Calu3 (cell line): ENCODE measurements at regions not wholly inside any gene's neighbourhood (a gene's known extent, or its start where the extent isn't known, plus 50 kb on each side); places are given as distances from the start of the nearest gene placed in this dataset.

Experiments used
- BruUV-seq: library from RNA; stranded (reverse); fragments of 400-500 nt; replicated peaks from 2 replicates; lab custom pipeline; 2021; lab: Mats Ljungman, UMichigan
- CTCF ChIA-PET: fragments of 300-600 bp; sonication (Branson Sonifier 250); formaldehyde crosslinking; loops from one replicate; lab custom pipeline; 2022; ENCODE audit warnings: antibody characterized with exemption; lab: Charles Lee
- DNase-seq: peaks from one replicate; pipeline ENCODE4 v3.0.0; 2022
- H3K27ac Mint-ChIP-seq: one replicate; pipeline ENCODE4 v1.8.0; 2022; ENCODE audit warnings: mixed read lengths; ENCODE audit not compliant: unreplicated experiment
- H3K27me3 Mint-ChIP-seq: one replicate; pipeline ENCODE4 v1.8.0; 2022; ENCODE audit warnings: mixed read lengths; ENCODE audit not compliant: unreplicated experiment
- H3K36me3 Mint-ChIP-seq: one replicate; pipeline ENCODE4 v1.8.0; 2022; ENCODE audit warnings: mild to moderate bottlenecking, moderate library complexity, mixed read lengths; ENCODE audit not compliant: insufficient read depth, unreplicated experiment
- H3K4me1 Mint-ChIP-seq: one replicate; pipeline ENCODE4 v1.8.0; 2022; ENCODE audit warnings: mild to moderate bottlenecking, low read depth, mixed read lengths; ENCODE audit not compliant: unreplicated experiment
- H3K4me3 Mint-ChIP-seq: one replicate; pipeline ENCODE4 v1.8.0; 2022; ENCODE audit warnings: mild to moderate bottlenecking, low read depth, moderate library complexity, mixed read lengths; ENCODE audit not compliant: unreplicated experiment
- H3K9me3 Mint-ChIP-seq: one replicate; pipeline ENCODE4 v1.8.0; 2022; ENCODE audit warnings: low read depth, mixed read lengths; ENCODE audit not compliant: unreplicated experiment
- intact Hi-C: fragments of 100-400 bp; cut with micrococcal nuclease; formaldehyde crosslinking; loops from one replicate; pipeline ENCODE4 v1.10.0; 2022; ENCODE audit not compliant: unreplicated experiment
- TF ChIP-seq, protein P1 (sequence below): fragments of 200-600 bp; IDR thresholded peaks from one replicate; pipeline ENCODE4 v1.8.0; 2022; ENCODE audit warnings: antibody characterized with exemption; ENCODE audit not compliant: unreplicated experiment

DNA sequence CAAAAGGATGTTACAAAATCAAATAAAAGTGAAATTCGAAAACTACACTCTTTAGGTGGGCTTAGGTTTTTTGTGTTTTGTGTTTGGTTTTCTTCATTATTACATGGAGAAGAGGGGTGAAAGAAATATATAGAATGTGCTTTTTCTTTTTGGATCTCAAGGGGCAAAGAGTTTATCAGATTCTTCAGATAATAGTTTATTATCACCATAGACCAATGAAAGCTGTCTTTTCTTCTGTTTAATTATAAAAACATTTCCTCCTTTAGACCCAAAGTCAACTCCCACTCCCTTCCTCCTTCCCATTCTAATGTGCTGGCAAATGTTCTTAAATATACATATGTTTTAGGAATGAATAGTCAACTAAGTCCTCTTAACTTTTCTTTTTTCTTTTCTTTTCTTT is 167.6 kb downstream of the AKR1D1 start:
- H3K27ac Mint-ChIP-seq, result no peak overlapping the region

GRCh38 chr7:138244606-138245005 is 168.3 kb downstream of the AKR1D1 start:
- H3K4me1 Mint-ChIP-seq, result no peaks in the 10 kb centered on the region
- DNase-seq, result no peak
- CTCF ChIA-PET, result no interaction called here
- H3K36me3 Mint-ChIP-seq, result no peaks in the 10 kb centered on the region
- TF ChIP-seq, protein P1, sequence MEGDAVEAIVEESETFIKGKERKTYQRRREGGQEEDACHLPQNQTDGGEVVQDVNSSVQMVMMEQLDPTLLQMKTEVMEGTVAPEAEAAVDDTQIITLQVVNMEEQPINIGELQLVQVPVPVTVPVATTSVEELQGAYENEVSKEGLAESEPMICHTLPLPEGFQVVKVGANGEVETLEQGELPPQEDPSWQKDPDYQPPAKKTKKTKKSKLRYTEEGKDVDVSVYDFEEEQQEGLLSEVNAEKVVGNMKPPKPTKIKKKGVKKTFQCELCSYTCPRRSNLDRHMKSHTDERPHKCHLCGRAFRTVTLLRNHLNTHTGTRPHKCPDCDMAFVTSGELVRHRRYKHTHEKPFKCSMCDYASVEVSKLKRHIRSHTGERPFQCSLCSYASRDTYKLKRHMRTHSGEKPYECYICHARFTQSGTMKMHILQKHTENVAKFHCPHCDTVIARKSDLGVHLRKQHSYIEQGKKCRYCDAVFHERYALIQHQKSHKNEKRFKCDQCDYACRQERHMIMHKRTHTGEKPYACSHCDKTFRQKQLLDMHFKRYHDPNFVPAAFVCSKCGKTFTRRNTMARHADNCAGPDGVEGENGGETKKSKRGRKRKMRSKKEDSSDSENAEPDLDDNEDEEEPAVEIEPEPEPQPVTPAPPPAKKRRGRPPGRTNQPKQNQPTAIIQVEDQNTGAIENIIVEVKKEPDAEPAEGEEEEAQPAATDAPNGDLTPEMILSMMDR, result no peak
- no peak overlapping the region for H3K4me3 Mint-ChIP-seq
- no peaks in the 10 kb centered on the region for H3K27me3 Mint-ChIP-seq
- peak overlapping the region; percentile 7 for H3K27ac Mint-ChIP-seq
- peaks cover 9% of the 10 kb centered on the region for H3K9me3 Mint-ChIP-seq
- intact Hi-C loops, result no loop called here
- BruUV-seq, result no TSS peak

More for the DNA sequence above, 167.6 kb downstream of the AKR1D1 start:
- TF ChIP-seq, protein P1, result no peak
- no peak for DNase-seq
- H3K27me3 Mint-ChIP-seq, result no peaks in the 10 kb centered on the region
- H3K4me1 Mint-ChIP-seq, result no peaks in the 10 kb centered on the region
- CTCF ChIA-PET, result no interaction called here
- no TSS peak for BruUV-seq
- no peaks in the 10 kb centered on the region for H3K36me3 Mint-ChIP-seq
- H3K4me3 Mint-ChIP-seq, result no peak overlapping the region
- intact Hi-C loops, result no loop called here
- H3K9me3 Mint-ChIP-seq, result peaks cover 9% of the 10 kb centered on the region

DNA sequence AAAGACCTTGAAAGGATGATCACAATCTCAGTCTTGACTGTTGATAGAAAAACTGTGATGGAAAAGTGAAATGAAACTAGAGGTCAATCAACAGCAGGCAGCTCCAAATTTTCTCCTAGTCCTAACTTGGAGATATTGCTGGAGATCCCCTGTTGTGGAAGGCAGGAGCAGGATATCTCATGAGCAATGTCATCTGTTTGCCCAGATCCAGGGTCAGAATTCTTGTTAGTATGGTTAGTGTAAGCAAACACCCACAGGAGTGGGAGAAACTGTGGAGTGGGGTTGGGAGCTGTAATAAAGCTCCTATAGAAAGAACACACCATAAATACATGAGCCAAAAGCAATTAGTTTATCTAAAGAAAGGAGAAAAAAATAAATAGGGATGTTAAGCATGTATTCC is 169.0 kb downstream of the AKR1D1 start:
- no peak overlapping the region for H3K4me3 Mint-ChIP-seq
- CTCF ChIA-PET, result no interaction called here
- BruUV-seq, result no TSS peak
- TF ChIP-seq, protein P1, result no peak
- no peak for DNase-seq
- H3K27ac Mint-ChIP-seq, result peak overlapping the region; percentile 7
- no peaks in the 10 kb centered on the region for H3K27me3 Mint-ChIP-seq
- peaks cover 9% of the 10 kb centered on the region for H3K9me3 Mint-ChIP-seq
- intact Hi-C loops, result no loop called here
- H3K4me1 Mint-ChIP-seq, result no peaks in the 10 kb centered on the region
- H3K36me3 Mint-ChIP-seq, result no peaks in the 10 kb centered on the region

GRCh38 chr7:138245682-138246081 is 169.4 kb downstream of the AKR1D1 start:
- no peak overlapping the region for H3K4me3 Mint-ChIP-seq

More at GRCh38 chr7:138245682-138246081, 169.4 kb downstream of the AKR1D1 start:
- TF ChIP-seq, protein P1, result no peak
- Mint-ChIP-seq H3K36me3 (no peaks in the 10 kb centered on the region), H3K27me3 (no peaks in the 10 kb centered on the region), H3K9me3 (peaks cover 9% of the 10 kb centered on the region), H3K27ac (no peak overlapping the region), H3K4me1 (no peaks in the 10 kb centered on the region)
- no TSS peak for BruUV-seq
- no peak for DNase-seq
- CTCF ChIA-PET, result no interaction called here
- intact Hi-C loops, result no loop called here
